ENCODE measurements at regions not wholly inside any gene's neighbourhood (a gene's known extent, or its start where the extent isn't known, plus 50 kb on each side); places are given as distances from the start of the nearest gene placed in this dataset.

- Histone ChIP-seq H3K9me3 (replicated peaks; ENCODE audit: control insufficient read depth, insufficient read depth, low read length) (no peaks in the 10 kb centered on the region), H3K27ac (ENCODE audit: insufficient read depth, low read depth, low read length) (no peak overlapping the region), H3K79me2 (ENCODE audit: control insufficient read depth, insufficient read depth, low read length) (no peaks in the 10 kb centered on the region), H4K20me1 (replicated peaks; ENCODE audit: control insufficient read depth, extremely low read depth, insufficient read depth, low read length) (no peaks in the 10 kb centered on the region), H3K4me1 (ENCODE audit: control insufficient read depth, extremely low read depth, insufficient read depth, low read length) (peaks cover 11% of the 10 kb centered on the region), H3K27me3 (ENCODE audit: control insufficient read depth in 2 of 2, insufficient read depth in 2 of 2, low read length in 2 of 2) (no peaks in the 10 kb centered on the region), H3K36me3 (ENCODE audit: control insufficient read depth in 2 of 2, extremely low read depth in 1 of 2, insufficient read depth in 2 of 2, low read length in 2 of 2) (no peaks in the 10 kb centered on the region), H2AFZ (ENCODE audit: low read depth, low read length) (no peak overlapping the region), H3K9me1 (replicated peaks; ENCODE audit: control insufficient read depth, extremely low read depth, insufficient read depth, low read length) (no peaks in the 10 kb centered on the region), H3K9ac (replicated peaks; ENCODE audit: extremely low read depth, insufficient read depth, low read length) (no peak overlapping the region), H3K4me3 (replicated peaks in 1 of 3; ENCODE audit: insufficient read depth in 1 of 3, low read depth in 1 of 3, low read length in 3 of 3) (no peak overlapping the region), H3K4me2 (ENCODE audit: insufficient read depth, low read length) (peak overlapping the region; percentile 25)
- DNase-seq (ENCODE audit: low read depth, low spot score) (peak; percentile 39), FAIRE-seq (no peak)
- ChIA-PET CTCF (no interaction called here), POLR2A (no interaction called here)
- BruUV-seq (replicated peaks): no TSS peak
- TF ChIP-seq POLR2AphosphoS5 (IDR thresholded peaks at IDR 0.05; ENCODE audit: insufficient read depth, low read depth, low read length) (no peak), EZH2 (IDR thresholded peaks at IDR 0.05; ENCODE audit: borderline replicate concordance, low read depth, low read length, severe bottlenecking) (no peak), JUN (IDR thresholded peaks at IDR 0.05; ENCODE audit: borderline replicate concordance, insufficient read depth, insufficient read length, low read depth) (no peak), GATA2 (IDR thresholded peaks at IDR 0.05; ENCODE audit: insufficient read depth, insufficient read length, low read depth, low read length) (no peak), MYC (IDR thresholded peaks at IDR 0.05; ENCODE audit: low read depth, low read length) (no peak), POLR2A (IDR thresholded peaks at IDR 0.05; ENCODE audit: low read depth, low read length) (no peak), FOS (IDR thresholded peaks at IDR 0.05; ENCODE audit: borderline replicate concordance, insufficient read depth, low read length) (peak; percentile 67)
- TF ChIP-seq, protein P1, sequence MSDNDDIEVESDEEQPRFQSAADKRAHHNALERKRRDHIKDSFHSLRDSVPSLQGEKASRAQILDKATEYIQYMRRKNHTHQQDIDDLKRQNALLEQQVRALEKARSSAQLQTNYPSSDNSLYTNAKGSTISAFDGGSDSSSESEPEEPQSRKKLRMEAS (IDR thresholded peaks at IDR 0.05; ENCODE audit: insufficient read depth, insufficient read length): no peak
- TF ChIP-seq, protein P2, sequence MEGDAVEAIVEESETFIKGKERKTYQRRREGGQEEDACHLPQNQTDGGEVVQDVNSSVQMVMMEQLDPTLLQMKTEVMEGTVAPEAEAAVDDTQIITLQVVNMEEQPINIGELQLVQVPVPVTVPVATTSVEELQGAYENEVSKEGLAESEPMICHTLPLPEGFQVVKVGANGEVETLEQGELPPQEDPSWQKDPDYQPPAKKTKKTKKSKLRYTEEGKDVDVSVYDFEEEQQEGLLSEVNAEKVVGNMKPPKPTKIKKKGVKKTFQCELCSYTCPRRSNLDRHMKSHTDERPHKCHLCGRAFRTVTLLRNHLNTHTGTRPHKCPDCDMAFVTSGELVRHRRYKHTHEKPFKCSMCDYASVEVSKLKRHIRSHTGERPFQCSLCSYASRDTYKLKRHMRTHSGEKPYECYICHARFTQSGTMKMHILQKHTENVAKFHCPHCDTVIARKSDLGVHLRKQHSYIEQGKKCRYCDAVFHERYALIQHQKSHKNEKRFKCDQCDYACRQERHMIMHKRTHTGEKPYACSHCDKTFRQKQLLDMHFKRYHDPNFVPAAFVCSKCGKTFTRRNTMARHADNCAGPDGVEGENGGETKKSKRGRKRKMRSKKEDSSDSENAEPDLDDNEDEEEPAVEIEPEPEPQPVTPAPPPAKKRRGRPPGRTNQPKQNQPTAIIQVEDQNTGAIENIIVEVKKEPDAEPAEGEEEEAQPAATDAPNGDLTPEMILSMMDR (IDR thresholded peaks at IDR 0.05; ENCODE audit: extremely low read depth in 1 of 2, insufficient read depth in 1 of 2, low read depth in 1 of 2, low read length in 2 of 2): no peak
- dilution Hi-C loops (cut with MboI; ENCODE audit: extremely low pct_ligation_motif_present, low sequenced_read_pairs): no loop called here
- intact Hi-C loops (cut with micrococcal nuclease): loop anchor here (2.0 kb wide), 1 partner anchor 14 kb away; no protein-coding TSS in a partner anchor
Measured at GRCh38 chr5:31036411-31036810, 157.1 kb upstream of the CDH6 start.

Measured in endothelial cell of umbilical vein (primary cell).